ENCODE measurements at regions not wholly inside any gene's neighbourhood (a gene's known extent, or its start where the extent isn't known, plus 50 kb on each side); places are given as distances from the start of the nearest gene placed in this dataset.

DNA sequence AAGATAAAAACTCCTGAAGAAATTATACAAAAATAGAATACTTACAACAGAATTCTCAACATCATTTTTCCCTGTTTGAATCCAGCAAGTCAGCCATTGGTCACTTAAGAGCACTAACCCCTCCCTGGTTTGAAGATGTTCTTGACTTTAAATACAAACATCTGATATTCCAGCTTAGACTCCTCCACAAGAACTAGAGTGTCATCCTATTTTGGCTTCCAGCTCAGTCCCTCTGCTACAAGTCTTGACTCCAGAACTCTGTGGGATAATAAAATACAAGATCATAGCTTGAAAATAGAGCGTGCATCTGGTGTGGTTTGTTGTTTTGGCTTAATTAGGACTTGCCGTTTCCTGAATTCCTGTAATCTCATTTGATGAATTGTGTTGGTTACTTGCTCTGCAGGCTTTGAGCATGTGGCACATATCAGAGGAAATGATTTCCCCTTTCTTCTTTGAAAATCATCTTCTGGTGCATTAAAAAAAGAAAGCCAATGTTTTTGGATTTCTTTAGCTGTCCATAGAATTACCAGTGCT, 63.7 kb upstream of the DPT start:
- TF ChIP-seq, protein P1, sequence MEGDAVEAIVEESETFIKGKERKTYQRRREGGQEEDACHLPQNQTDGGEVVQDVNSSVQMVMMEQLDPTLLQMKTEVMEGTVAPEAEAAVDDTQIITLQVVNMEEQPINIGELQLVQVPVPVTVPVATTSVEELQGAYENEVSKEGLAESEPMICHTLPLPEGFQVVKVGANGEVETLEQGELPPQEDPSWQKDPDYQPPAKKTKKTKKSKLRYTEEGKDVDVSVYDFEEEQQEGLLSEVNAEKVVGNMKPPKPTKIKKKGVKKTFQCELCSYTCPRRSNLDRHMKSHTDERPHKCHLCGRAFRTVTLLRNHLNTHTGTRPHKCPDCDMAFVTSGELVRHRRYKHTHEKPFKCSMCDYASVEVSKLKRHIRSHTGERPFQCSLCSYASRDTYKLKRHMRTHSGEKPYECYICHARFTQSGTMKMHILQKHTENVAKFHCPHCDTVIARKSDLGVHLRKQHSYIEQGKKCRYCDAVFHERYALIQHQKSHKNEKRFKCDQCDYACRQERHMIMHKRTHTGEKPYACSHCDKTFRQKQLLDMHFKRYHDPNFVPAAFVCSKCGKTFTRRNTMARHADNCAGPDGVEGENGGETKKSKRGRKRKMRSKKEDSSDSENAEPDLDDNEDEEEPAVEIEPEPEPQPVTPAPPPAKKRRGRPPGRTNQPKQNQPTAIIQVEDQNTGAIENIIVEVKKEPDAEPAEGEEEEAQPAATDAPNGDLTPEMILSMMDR (conservative IDR thresholded peaks at IDR 0.05; ENCODE audit: control insufficient read depth, insufficient read depth, low read depth, low read length): no peak
- no peak overlapping the region for H3K4me3 ChIP-seq (ENCODE audit: control insufficient read depth, low read depth, low read length)
- DNase-seq (ENCODE audit: low read depth): no peak

DNA sequence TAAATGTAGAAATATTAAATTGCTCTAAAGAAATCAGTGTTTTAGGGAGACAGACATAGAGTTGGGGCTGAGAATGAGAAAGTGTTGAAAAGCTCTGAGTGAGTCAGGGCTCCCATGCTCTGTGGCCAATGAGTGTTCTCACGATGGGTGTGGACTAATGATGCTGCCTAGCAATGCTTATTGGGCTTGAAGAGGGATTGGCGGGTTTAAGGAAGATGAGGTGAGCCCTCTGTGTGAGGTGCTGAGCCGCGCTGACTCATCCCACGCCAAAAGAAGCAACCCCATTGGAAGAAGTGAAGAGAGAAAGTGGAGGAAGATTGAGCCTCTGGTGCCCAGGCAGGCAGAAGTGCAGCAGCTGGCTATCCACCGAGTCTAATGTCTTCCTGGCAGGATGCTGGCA, 65.1 kb upstream of the DPT start:
- H3K4me3 ChIP-seq (ENCODE audit: control insufficient read depth, low read depth, low read length): no peak overlapping the region
- TF ChIP-seq, protein P1 (conservative IDR thresholded peaks at IDR 0.05; ENCODE audit: control insufficient read depth, insufficient read depth, low read depth, low read length): no peak

DNA sequence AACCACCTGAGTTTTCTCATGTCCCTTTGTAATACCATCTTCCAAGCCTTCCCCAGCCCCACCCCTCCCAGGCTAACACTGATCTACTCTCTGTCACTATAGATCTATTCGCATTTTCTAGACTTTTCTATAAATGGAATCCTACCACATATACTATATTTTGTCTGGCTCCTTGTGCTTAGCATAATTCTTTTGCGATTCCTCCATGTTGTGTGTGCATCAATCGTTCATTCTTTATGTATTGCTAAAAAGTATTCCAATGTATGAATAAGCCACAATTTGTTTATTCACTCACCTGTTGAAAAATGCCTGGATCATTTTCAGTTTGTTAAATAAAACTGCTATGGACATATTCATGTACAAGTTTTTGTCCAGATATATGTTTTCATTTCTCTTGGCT, 66.7 kb upstream of the DPT start:
- H3K4me3 ChIP-seq (ENCODE audit: control insufficient read depth, low read depth, low read length): no peak overlapping the region
- TF ChIP-seq, protein P1 (conservative IDR thresholded peaks at IDR 0.05; ENCODE audit: control insufficient read depth, insufficient read depth, low read depth, low read length): no peak
- no peak for DNase-seq (ENCODE audit: low read depth)

More for the DNA sequence above, 65.1 kb upstream of the DPT start:
- DNase-seq (ENCODE audit: low read depth): peak; percentile 43

DNA sequence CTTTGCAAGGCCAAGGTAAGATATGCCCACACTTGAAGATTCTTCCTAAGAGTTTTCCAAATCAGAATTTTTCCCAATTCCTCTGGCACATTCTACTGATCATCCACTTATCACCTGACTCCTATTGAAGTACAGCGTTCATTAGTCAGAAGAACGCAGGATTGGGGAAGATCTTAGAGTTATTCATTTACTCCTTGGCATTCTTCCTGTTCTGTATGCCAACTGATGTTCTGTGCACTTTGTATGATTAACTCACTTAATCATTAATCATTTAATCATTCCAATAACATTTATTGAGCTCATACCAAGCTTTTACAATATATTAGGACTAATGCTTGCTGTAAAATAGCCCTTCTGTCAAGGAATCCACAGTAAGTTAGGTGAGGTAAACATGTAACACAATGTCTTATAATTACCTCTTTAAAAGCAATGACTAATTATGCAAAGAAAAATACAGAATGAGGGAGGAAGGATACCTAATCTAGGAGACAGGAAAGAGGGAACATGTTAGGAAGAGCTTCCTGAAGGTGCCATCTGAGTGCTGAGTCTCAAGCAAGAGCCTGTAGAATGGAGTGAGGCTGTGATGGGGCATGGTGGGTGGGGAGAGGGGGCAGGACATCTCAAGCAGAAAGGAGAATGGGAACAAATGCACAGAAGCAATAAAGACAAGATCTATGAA, 71.1 kb upstream of the DPT start:
- H3K4me3 ChIP-seq (ENCODE audit: control insufficient read depth, low read depth, low read length): no peak overlapping the region
- TF ChIP-seq, protein P1 (conservative IDR thresholded peaks at IDR 0.05; ENCODE audit: control insufficient read depth, insufficient read depth, low read depth, low read length): no peak
- DNase-seq (ENCODE audit: low read depth): no peak

DNA sequence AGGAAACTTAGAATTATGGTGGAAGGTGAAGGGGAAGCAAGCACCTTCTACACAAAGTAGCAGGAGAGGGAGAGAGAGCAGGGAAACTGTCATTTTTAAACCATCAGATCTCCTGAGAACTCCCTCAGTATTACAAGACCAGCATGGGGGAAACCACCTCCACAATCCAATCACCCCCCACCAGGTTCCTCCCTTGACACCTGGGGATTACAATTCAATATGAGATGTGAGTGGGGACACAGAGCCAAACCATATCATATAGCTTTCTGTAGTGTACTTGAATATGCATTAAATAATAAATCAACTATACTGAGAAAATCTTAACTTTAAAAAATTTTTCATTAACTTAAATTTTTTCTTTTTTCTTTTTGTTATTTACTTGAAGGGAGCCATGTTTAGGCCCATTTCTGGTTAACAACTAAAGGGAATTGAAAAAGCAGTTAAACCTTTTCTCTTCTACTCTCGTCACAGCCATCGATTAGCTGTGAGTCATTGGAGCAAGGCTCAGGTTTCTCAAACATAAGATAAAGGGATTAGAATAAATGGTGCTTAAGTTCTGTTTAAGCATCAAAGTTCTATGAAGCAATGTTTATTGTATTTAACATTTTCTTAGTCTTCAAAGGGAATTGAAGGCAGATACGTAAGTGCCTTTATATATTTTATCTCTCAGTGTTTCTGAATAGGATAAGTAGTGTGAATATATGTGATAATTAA, 72.2 kb upstream of the DPT start:
- H3K4me3 ChIP-seq (ENCODE audit: control insufficient read depth, low read depth, low read length): no peak overlapping the region
- no peak for DNase-seq (ENCODE audit: low read depth)
- TF ChIP-seq, protein P1 (conservative IDR thresholded peaks at IDR 0.05; ENCODE audit: control insufficient read depth, insufficient read depth, low read depth, low read length): no peak

DNA sequence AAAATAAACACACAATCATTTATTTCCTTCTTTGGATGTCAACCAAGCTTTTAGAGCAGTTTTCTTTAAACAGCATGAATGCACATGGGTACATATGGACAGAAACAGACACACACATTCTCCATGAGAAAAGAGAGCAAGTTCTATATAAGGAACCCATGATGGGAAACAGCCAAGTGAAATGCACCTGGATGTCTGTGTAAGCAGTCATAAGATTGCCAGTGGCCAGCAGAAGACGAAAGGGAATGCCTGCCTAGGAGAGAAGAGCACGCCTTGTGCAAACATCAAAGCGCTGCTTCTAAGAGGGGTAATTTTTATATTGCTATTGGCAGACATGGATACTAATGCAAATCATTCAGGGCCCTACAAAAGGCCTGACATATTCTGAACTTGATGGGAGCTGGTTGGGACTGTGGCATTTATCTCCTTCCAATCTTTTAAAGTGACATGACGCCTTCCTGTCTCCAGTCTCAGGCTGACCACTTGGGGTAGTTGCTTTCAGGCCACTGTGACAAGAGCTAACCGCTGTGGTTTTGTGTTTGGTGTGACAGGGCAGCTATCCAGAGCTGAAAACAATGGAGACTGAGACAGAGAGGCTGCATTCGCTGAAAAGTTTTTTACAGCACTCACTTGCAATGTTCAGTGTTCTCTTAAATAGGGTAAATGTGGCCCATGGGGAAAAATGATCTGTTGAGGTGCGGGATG, 75.0 kb upstream of the DPT start:
- H3K4me3 ChIP-seq (ENCODE audit: control insufficient read depth, low read depth, low read length): no peak overlapping the region
- TF ChIP-seq, protein P1 (conservative IDR thresholded peaks at IDR 0.05; ENCODE audit: control insufficient read depth, insufficient read depth, low read depth, low read length): no peak
- DNase-seq (ENCODE audit: low read depth): no peak
